ENCODE measurements at regions not wholly inside any gene's neighbourhood (a gene's known extent, or its start where the extent isn't known, plus 50 kb on each side); places are given as distances from the start of the nearest gene placed in this dataset.

DNA sequence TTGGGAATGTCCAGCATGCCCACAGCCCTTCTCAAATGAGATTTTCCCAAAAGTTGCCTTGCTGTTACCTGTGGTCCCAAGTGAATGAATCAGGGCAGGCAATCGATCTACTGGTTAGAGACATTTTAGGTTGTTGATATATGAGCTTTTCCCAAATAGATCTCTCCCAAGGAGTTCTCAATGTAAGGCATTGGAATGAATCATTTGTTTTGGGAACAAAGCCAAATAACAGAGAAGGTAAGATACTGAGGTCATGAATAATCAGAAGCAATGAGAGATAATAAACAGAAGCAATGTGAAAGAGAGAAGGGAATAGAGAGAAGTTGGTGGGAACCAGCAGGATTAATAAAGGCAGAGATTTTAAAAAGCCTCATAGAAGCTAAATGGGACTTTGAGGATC, 93.6 kb upstream of the FER start:
- TF ChIP-seq CTCF (IDR thresholded peaks at IDR 0.05) (no peak), POLR2A (IDR thresholded peaks at IDR 0.05) (no peak), POLR2AphosphoS5 (IDR thresholded peaks at IDR 0.05) (no peak)

All from prostate gland (tissue), 2 donors.